CD4-positive, alpha-beta T cell treated with Interleukin-1 beta for 1 hour (primary cell): ENCODE measurements at regions not wholly inside any gene's neighbourhood (a gene's known extent, or its start where the extent isn't known, plus 50 kb on each side); places are given as distances from the start of the nearest gene placed in this dataset.
"Not testable (repeated sequence)": the region's sequence is repeated elsewhere in the genome, so short reads cannot be mapped to it uniquely, and the experiment has no call there.

Experiments
- DNase-seq, 2 donors: peaks; one replicate each; pipeline ENCODE4 v3.0.0-alpha.2; 2020 to 2022

GRCh38 chr4:17436047-17436749 is 75.7 kb downstream of the QDPR start:
- DNase-seq, result not testable (repeated sequence)

GRCh38 chr4:17433827-17434226 is 78.1 kb downstream of the QDPR start:
- no peak for DNase-seq

GRCh38 chr4:17427991-17428390 is 83.9 kb downstream of the QDPR start:
- no peak for DNase-seq

- DNase-seq, result no peak
Measured at GRCh38 chr4:17426222-17426621, 85.7 kb downstream of the QDPR start.

GRCh38 chr4:17418010-17418409 is 93.9 kb downstream of the QDPR start:
- no peak for DNase-seq

GRCh38 chr4:17414392-17414791 is 97.5 kb downstream of the QDPR start:
- no peak for DNase-seq

GRCh38 chr4:17400686-17401085 is 111.2 kb downstream of the QDPR start:
- no peak for DNase-seq

GRCh38 chr4:17398805-17399204 is 113.1 kb downstream of the QDPR start:
- no peak for DNase-seq

GRCh38 chr4:17398035-17398434 is 113.9 kb downstream of the QDPR start:
- DNase-seq, result no peak

GRCh38 chr4:17397611-17398010 is 114.3 kb downstream of the QDPR start:
- DNase-seq, result no peak

- peak in 1 of 2 donors; percentile 46 for DNase-seq
Measured at GRCh38 chr4:17385403-17385802, 126.5 kb downstream of the QDPR start.

- DNase-seq, result no peak
Measured at GRCh38 chr4:17380347-17380746, 131.5 kb downstream of the QDPR start.

- no peak for DNase-seq
Measured at GRCh38 chr4:17376205-17376604, 135.7 kb downstream of the QDPR start.

GRCh38 chr4:17373666-17374065 is 138.2 kb downstream of the QDPR start:
- no peak for DNase-seq

GRCh38 chr4:17370818-17371217 is 141.1 kb downstream of the QDPR start:
- DNase-seq, result no peak

- DNase-seq, result no peak
Measured at GRCh38 chr4:17368408-17368807, 143.5 kb downstream of the QDPR start.

- DNase-seq, result no peak
Measured at GRCh38 chr4:17367201-17367600, 144.7 kb downstream of the QDPR start.

GRCh38 chr4:17366496-17366895 is 145.4 kb downstream of the QDPR start:
- no peak for DNase-seq

- DNase-seq, result no peak
Measured at GRCh38 chr4:17362430-17362829, 149.5 kb downstream of the QDPR start.

- DNase-seq, result no peak
Measured at GRCh38 chr4:17358241-17358640, 153.6 kb downstream of the QDPR start.

GRCh38 chr4:17356926-17357325 is 155.0 kb downstream of the QDPR start:
- no peak for DNase-seq

- DNase-seq, result no peak
Measured at GRCh38 chr4:17352357-17352756, 159.5 kb downstream of the QDPR start.

- peak in 1 of 2 donors; percentile 42 for DNase-seq
Measured at GRCh38 chr4:17347445-17347844, 164.4 kb downstream of the QDPR start.

- DNase-seq, result no peak
Measured at GRCh38 chr4:17339376-17339775, 172.5 kb downstream of the QDPR start.

GRCh38 chr4:17336986-17337385 is 174.9 kb downstream of the QDPR start:
- DNase-seq, result no peak
